Caco-2 (cell line): ENCODE measurements at regions not wholly inside any gene's neighbourhood (a gene's known extent, or its start where the extent isn't known, plus 50 kb on each side); places are given as distances from the start of the nearest gene placed in this dataset.
"Not testable (repeated sequence)": the region's sequence is repeated elsewhere in the genome, so short reads cannot be mapped to it uniquely, and the experiment has no call there.

Source experiments
- BruUV-seq: library from RNA; stranded (reverse); fragments of 400-500 nt; replicated peaks from 2 replicates; lab custom pipeline; 2021; lab: Mats Ljungman, UMichigan
- CTCF ChIA-PET: fragments of 300-600 bp; sonication (Branson Sonifier 250); formaldehyde crosslinking; loops from one replicate; lab custom pipeline; 2022; ENCODE audit warnings: antibody characterized with exemption; lab: Charles Lee
- POLR2A ChIA-PET: fragments of 300-600 bp; sonication (Branson Sonifier 250); formaldehyde crosslinking; loops from one replicate; lab custom pipeline; 2022; ENCODE audit warnings: antibody characterized with exemption; lab: Charles Lee
- DNase-seq, 2 experiments: peaks; one replicate each; pipeline versions ENCODE4 v3.0.0 to v3.0.0-alpha.2; 2020 to 2022
- H3K27me3 ChIP-seq: replicated peaks from 2 replicates; pipeline ENCODE4 v1.6.0; 2011; ENCODE audit warnings: low read length; ENCODE audit not compliant: control insufficient read depth, insufficient read depth
- H3K36me3 ChIP-seq: 2 replicates; pipeline ENCODE4 v1.5.1; 2011; ENCODE audit warnings: low read length; ENCODE audit not compliant: control insufficient read depth, insufficient read depth
- H3K4me1 ChIP-seq: fragments of 250-450 bp; sonication (Bioruptor Pico); 2 replicates; pipeline ENCODE4 v1.5.1; 2020; ENCODE audit warnings: mild to moderate bottlenecking
- H3K4me3 ChIP-seq: 2 replicates; pipeline ENCODE4 v1.5.1; 2011; ENCODE audit warnings: low read depth, mild to moderate bottlenecking, control low read depth, low read length
- H3K9me3 ChIP-seq: fragments of 250-450 bp; sonication (Bioruptor Pico); 2 replicates; pipeline ENCODE4 v1.5.1; 2020; ENCODE audit warnings: mild to moderate bottlenecking, moderate library complexity
- H3K27ac Mint-ChIP-seq: one replicate; pipeline ENCODE4 v1.8.0; 2022; ENCODE audit warnings: mixed read lengths; ENCODE audit not compliant: unreplicated experiment
- H3K27me3 Mint-ChIP-seq: one replicate; pipeline ENCODE4 v1.8.0; 2022; ENCODE audit warnings: mixed read lengths; ENCODE audit not compliant: insufficient read depth, unreplicated experiment
- H3K36me3 Mint-ChIP-seq: one replicate; pipeline ENCODE4 v1.8.0; 2022; ENCODE audit warnings: mild to moderate bottlenecking, mixed read lengths; ENCODE audit not compliant: insufficient read depth, unreplicated experiment
- H3K4me1 Mint-ChIP-seq: one replicate; pipeline ENCODE4 v1.8.0; 2022; ENCODE audit warnings: low read depth, mixed read lengths; ENCODE audit not compliant: unreplicated experiment
- H3K4me3 Mint-ChIP-seq: one replicate; pipeline ENCODE4 v1.8.0; 2022; ENCODE audit warnings: mild to moderate bottlenecking, moderate library complexity, mixed read lengths; ENCODE audit not compliant: unreplicated experiment
- H3K9me3 Mint-ChIP-seq: one replicate; pipeline ENCODE4 v1.8.0; 2022; ENCODE audit warnings: mixed read lengths; ENCODE audit not compliant: unreplicated experiment
- intact Hi-C: fragments of 100-400 bp; cut with micrococcal nuclease; formaldehyde crosslinking; loops from one replicate; pipeline ENCODE4 v1.10.0; 2022; ENCODE audit not compliant: unreplicated experiment
- TF ChIP-seq, protein P1 (sequence below), 2 experiments: fragments of 200-600 bp in 1 of 2; IDR thresholded peaks; 1 replicate in 1 of 2; 2 replicates in 1 of 2; pipeline versions ENCODE4 v1.5.1 to v1.8.0; 2011 to 2022; ENCODE audit warnings: antibody characterized with exemption in 1 of 2, control low read depth in 1 of 2, inconsistent platforms in 1 of 2, low read depth in 1 of 2, low read length in 1 of 2, mild to moderate bottlenecking in 1 of 2, moderate library complexity in 1 of 2; ENCODE audit not compliant: insufficient read depth in 1 of 2, severe bottlenecking in 1 of 2, unreplicated experiment in 1 of 2

DNA sequence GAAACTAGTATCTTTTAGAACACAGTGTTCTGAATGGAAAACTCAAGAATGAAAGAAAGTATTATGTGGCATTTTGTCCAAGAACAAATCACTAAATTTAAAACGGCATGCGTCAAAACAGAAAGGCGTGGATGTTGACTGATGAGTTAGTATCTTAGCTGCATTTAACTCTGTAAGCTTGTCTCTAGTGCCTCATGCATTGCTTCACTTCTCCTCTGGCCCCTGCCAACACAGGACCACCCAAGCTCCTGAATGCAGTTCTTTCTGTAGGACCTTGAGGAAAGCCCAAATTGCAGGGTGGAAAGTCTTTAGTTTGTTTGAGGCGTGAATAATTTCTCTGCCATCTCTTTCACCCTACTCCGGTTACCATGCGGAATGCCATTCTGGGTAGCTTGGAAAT lies 632.2 kb downstream of the COL12A1 start:
- no peaks in the 10 kb centered on the region for H3K9me3 ChIP-seq
- no peak overlapping the region for H3K4me3 ChIP-seq
- CTCF ChIA-PET: no interaction called here
- no peaks in the 10 kb centered on the region for H3K4me1 ChIP-seq
- no peak overlapping the region for H3K27ac Mint-ChIP-seq
- no peaks in the 10 kb centered on the region for H3K9me3 Mint-ChIP-seq
- POLR2A ChIA-PET: no interaction called here
- H3K4me3 Mint-ChIP-seq: no peak overlapping the region
- no peak for DNase-seq
- no peaks in the 10 kb centered on the region for H3K27me3 ChIP-seq
- no TSS peak for BruUV-seq
- no peaks in the 10 kb centered on the region for H3K36me3 ChIP-seq
- H3K36me3 Mint-ChIP-seq: no peaks in the 10 kb centered on the region
- intact Hi-C loops: loop anchor here (1.0 to 10.0 kb wide), 2 partner anchors 164 to 489 kb away; no protein-coding TSS in a partner anchor
- no peaks in the 10 kb centered on the region for H3K4me1 Mint-ChIP-seq
- TF ChIP-seq, protein P1, sequence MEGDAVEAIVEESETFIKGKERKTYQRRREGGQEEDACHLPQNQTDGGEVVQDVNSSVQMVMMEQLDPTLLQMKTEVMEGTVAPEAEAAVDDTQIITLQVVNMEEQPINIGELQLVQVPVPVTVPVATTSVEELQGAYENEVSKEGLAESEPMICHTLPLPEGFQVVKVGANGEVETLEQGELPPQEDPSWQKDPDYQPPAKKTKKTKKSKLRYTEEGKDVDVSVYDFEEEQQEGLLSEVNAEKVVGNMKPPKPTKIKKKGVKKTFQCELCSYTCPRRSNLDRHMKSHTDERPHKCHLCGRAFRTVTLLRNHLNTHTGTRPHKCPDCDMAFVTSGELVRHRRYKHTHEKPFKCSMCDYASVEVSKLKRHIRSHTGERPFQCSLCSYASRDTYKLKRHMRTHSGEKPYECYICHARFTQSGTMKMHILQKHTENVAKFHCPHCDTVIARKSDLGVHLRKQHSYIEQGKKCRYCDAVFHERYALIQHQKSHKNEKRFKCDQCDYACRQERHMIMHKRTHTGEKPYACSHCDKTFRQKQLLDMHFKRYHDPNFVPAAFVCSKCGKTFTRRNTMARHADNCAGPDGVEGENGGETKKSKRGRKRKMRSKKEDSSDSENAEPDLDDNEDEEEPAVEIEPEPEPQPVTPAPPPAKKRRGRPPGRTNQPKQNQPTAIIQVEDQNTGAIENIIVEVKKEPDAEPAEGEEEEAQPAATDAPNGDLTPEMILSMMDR (IDR thresholded peaks at IDR 0.05; ENCODE audit: insufficient read depth in 1 of 2, low read depth in 1 of 2, low read length in 1 of 2, severe bottlenecking in 1 of 2, unreplicated experiment in 1 of 2): no peak
- H3K27me3 Mint-ChIP-seq: no peaks in the 10 kb centered on the region

DNA sequence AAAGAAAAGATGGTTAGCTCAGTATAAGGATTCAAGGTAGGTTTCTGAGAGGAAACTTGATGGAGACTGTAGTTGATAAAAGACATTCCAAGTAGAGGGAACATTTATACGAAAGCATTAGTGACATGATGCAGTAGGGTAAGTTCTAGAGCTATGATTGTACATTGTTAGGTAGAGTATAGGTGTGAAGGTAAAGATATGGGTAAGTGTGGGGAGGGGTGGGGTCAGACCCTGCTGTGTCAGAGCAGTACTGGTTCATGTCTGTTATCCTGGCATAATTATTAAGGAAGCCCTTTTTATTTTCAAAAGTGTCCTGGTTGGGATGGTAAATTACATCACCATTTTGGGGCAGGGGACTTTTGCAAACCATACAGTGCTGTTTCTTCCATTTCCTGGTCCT lies 635.8 kb downstream of the COL12A1 start:
- ChIA-PET POLR2A (no interaction called here), CTCF (interaction anchor here (0.6 kb wide), 1 partner anchor 639 kb away, joined by 4 read pairs; no protein-coding TSS in a partner anchor)
- TF ChIP-seq, protein P1 (IDR thresholded peaks at IDR 0.05; ENCODE audit: insufficient read depth in 1 of 2, low read depth in 1 of 2, low read length in 1 of 2, severe bottlenecking in 1 of 2, unreplicated experiment in 1 of 2): no peak
- no peaks in the 10 kb centered on the region for H3K4me1 ChIP-seq
- Mint-ChIP-seq H3K27ac (no peak overlapping the region), H3K4me1 (no peaks in the 10 kb centered on the region), H3K9me3 (no peaks in the 10 kb centered on the region), H3K27me3 (no peaks in the 10 kb centered on the region), H3K36me3 (no peaks in the 10 kb centered on the region), H3K4me3 (no peak overlapping the region)
- no peaks in the 10 kb centered on the region for H3K27me3 ChIP-seq
- no peak for DNase-seq
- H3K36me3 ChIP-seq: no peaks in the 10 kb centered on the region
- H3K9me3 ChIP-seq: no peaks in the 10 kb centered on the region
- H3K4me3 ChIP-seq: no peak overlapping the region
- BruUV-seq: no TSS peak
- intact Hi-C loops: loop anchor here (10.0 kb wide), 1 partner anchor 485 kb away; no protein-coding TSS in a partner anchor

DNA sequence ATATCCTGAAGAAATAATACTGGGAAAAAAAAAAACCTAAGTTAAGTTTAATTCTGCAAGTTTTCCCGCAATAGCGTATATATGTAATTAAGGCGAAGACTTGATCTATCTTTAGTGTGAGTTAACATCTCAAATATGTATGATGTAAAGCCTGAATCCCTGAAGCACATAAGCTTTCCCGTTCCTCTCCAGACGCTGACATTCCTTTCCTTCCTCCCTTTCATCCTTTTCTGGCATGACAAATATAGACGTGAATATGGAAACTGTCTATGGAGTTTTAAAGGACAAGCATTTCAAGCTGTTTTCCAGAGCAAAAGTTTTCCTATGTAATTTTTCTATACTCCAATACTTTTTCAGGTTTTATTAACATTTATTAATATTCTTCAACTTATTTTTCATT lies 637.0 kb downstream of the COL12A1 start:
- Mint-ChIP-seq H3K4me1 (no peaks in the 10 kb centered on the region), H3K27ac (no peak overlapping the region), H3K9me3 (no peaks in the 10 kb centered on the region), H3K4me3 (no peak overlapping the region), H3K27me3 (no peaks in the 10 kb centered on the region), H3K36me3 (no peaks in the 10 kb centered on the region)
- Histone ChIP-seq H3K27me3 (no peaks in the 10 kb centered on the region), H3K9me3 (no peaks in the 10 kb centered on the region), H3K4me1 (no peaks in the 10 kb centered on the region), H3K36me3 (no peaks in the 10 kb centered on the region), H3K4me3 (no peak overlapping the region)
- no peak for DNase-seq
- no TSS peak for BruUV-seq
- ChIA-PET CTCF (no interaction called here), POLR2A (no interaction called here)
- TF ChIP-seq, protein P1 (IDR thresholded peaks at IDR 0.05; ENCODE audit: insufficient read depth in 1 of 2, low read depth in 1 of 2, low read length in 1 of 2, severe bottlenecking in 1 of 2, unreplicated experiment in 1 of 2): no peak
- intact Hi-C loops: no loop called here

DNA sequence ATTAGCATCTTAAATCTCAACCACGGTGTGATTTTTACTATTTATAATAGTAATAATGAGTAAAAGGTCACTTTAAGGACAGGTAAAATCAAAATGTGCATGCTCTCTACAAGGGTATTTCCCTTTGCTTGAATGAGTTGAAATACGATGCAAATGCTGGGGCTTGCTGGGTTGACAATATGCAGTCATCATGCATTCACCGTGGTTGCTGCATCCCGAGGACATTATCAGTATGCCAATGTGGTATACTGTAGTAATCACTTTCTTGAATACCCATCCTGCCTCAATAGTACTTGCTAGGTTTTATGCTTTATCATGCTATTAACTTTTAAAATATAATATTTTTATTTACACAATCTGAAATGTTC lies 637.9 kb downstream of the COL12A1 start:
- H3K4me1 ChIP-seq, H3K36me3 ChIP-seq, BruUV-seq, H3K36me3 Mint-ChIP-seq, H3K9me3 ChIP-seq, CTCF ChIA-PET, H3K4me3 ChIP-seq, H3K9me3 Mint-ChIP-seq, H3K27ac Mint-ChIP-seq, intact Hi-C loops, H3K4me1 Mint-ChIP-seq, DNase-seq, H3K27me3 Mint-ChIP-seq, H3K27me3 ChIP-seq, H3K4me3 Mint-ChIP-seq, POLR2A ChIA-PET: not testable (repeated sequence)
